ENCODE measurements at regions not wholly inside any gene's neighbourhood (a gene's known extent, or its start where the extent isn't known, plus 50 kb on each side); places are given as distances from the start of the nearest gene placed in this dataset.
A peak's percentile ranks its signal among the peaks of the same experiment; 100 is the strongest.

DNA sequence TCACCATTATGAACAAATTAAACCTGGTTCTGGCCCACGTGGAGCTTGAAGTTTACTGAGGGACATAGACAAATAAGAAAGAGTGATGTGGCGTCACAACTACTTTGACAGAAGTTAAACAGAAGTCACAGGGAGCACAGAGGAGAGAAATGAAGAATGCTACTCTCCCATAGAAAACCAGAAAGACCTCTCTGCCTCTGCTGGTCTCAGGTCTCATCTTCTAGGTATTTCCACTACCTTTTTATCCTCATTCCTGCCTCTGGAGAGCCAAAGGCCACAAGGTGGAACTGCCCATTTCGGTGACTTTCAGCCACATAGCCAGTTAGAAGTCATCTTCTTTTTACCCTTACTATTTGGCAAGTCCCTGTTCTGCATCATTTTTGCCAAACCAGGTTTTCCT is 170.5 kb downstream of the CAND1 start:
- TF ChIP-seq EP300 (conservative IDR thresholded peaks at IDR 0.05; ENCODE audit: poor library complexity, severe bottlenecking) = no peak
- TF ChIP-seq, protein P1, sequence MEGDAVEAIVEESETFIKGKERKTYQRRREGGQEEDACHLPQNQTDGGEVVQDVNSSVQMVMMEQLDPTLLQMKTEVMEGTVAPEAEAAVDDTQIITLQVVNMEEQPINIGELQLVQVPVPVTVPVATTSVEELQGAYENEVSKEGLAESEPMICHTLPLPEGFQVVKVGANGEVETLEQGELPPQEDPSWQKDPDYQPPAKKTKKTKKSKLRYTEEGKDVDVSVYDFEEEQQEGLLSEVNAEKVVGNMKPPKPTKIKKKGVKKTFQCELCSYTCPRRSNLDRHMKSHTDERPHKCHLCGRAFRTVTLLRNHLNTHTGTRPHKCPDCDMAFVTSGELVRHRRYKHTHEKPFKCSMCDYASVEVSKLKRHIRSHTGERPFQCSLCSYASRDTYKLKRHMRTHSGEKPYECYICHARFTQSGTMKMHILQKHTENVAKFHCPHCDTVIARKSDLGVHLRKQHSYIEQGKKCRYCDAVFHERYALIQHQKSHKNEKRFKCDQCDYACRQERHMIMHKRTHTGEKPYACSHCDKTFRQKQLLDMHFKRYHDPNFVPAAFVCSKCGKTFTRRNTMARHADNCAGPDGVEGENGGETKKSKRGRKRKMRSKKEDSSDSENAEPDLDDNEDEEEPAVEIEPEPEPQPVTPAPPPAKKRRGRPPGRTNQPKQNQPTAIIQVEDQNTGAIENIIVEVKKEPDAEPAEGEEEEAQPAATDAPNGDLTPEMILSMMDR (IDR thresholded peaks at IDR 0.05; ENCODE audit: poor library complexity, severe bottlenecking) = no peak
- TF ChIP-seq POLR2AphosphoS5 (IDR thresholded peaks at IDR 0.05) = no peak
- TF ChIP-seq MXI1 (conservative IDR thresholded peaks at IDR 0.05; ENCODE audit: poor library complexity, severe bottlenecking) = no peak
- no peak for TF ChIP-seq TAF1 (IDR thresholded peaks at IDR 0.05; ENCODE audit: low read depth)
- TF ChIP-seq SMC3 (conservative IDR thresholded peaks at IDR 0.05; ENCODE audit: poor library complexity) = no peak
- TF ChIP-seq, protein P2, sequence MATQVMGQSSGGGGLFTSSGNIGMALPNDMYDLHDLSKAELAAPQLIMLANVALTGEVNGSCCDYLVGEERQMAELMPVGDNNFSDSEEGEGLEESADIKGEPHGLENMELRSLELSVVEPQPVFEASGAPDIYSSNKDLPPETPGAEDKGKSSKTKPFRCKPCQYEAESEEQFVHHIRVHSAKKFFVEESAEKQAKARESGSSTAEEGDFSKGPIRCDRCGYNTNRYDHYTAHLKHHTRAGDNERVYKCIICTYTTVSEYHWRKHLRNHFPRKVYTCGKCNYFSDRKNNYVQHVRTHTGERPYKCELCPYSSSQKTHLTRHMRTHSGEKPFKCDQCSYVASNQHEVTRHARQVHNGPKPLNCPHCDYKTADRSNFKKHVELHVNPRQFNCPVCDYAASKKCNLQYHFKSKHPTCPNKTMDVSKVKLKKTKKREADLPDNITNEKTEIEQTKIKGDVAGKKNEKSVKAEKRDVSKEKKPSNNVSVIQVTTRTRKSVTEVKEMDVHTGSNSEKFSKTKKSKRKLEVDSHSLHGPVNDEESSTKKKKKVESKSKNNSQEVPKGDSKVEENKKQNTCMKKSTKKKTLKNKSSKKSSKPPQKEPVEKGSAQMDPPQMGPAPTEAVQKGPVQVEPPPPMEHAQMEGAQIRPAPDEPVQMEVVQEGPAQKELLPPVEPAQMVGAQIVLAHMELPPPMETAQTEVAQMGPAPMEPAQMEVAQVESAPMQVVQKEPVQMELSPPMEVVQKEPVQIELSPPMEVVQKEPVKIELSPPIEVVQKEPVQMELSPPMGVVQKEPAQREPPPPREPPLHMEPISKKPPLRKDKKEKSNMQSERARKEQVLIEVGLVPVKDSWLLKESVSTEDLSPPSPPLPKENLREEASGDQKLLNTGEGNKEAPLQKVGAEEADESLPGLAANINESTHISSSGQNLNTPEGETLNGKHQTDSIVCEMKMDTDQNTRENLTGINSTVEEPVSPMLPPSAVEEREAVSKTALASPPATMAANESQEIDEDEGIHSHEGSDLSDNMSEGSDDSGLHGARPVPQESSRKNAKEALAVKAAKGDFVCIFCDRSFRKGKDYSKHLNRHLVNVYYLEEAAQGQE (IDR thresholded peaks at IDR 0.05; ENCODE audit: borderline replicate concordance) = no peak
- no peak for TF ChIP-seq RAD21 (conservative IDR thresholded peaks at IDR 0.05)
- no peak for TF ChIP-seq EZH2 (IDR thresholded peaks at IDR 0.05; ENCODE audit: borderline replicate concordance, insufficient read depth, low read length, poor library complexity, severe bottlenecking)
- no peaks in the 10 kb centered on the region for H3K79me2 ChIP-seq (replicated peaks; ENCODE audit: insufficient read depth, low read length)

DNA sequence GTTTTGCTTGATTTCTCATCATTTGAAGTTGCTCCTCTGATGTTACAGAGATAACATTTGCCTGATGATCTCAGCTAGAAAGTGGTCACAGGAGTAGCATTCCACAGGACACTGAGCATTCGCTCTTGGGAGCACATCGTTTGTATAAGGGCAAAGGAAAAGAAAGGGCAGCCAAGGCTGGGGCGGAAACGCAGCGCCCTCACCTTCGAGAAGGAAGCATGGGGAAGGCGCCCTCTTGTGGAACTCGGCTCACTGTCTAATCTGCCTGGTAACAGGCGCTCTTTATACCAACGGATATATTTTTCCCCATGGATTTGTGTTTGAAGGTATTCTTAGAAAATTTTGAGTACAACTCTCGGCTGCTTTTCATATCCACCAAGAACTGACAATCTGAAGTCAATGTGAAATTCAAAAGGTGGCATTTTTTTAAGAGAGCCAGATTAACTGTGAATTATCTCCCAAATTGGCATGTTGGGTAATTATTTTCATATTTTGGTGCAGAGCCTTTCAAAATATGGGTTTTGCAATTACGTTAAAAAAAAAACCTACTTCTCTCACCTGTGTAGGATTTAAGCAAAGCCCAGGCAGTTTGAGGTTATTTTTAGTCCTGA is 172.7 kb downstream of the CAND1 start:
- TF ChIP-seq RAD21 (conservative IDR thresholded peaks at IDR 0.05) (peak; percentile 73), EZH2 (IDR thresholded peaks at IDR 0.05; ENCODE audit: borderline replicate concordance, insufficient read depth, low read length, poor library complexity, severe bottlenecking) (no peak), SMC3 (conservative IDR thresholded peaks at IDR 0.05; ENCODE audit: poor library complexity) (peak; percentile 77)
- TF ChIP-seq, protein P1 (IDR thresholded peaks at IDR 0.05; ENCODE audit: poor library complexity, severe bottlenecking) = peak; percentile 73
- TF ChIP-seq, protein P2 (IDR thresholded peaks at IDR 0.05; ENCODE audit: borderline replicate concordance) = no peak
- Histone ChIP-seq H3F3A (ENCODE audit: insufficient read depth, low read length, poor library complexity, severe bottlenecking) (no peaks in the 10 kb centered on the region), H3K27me3 (ENCODE audit: insufficient read depth, low read depth, low read length) (no peaks in the 10 kb centered on the region), H3K9me2 (ENCODE audit: insufficient read depth, low read length) (no peaks in the 10 kb centered on the region), H2AFZ (ENCODE audit: low read depth, low read length) (no peak overlapping the region), H3K9me3 (ENCODE audit: low read length) (no peaks in the 10 kb centered on the region), H4K20me1 (ENCODE audit: insufficient read depth) (no peaks in the 10 kb centered on the region), H3K4me2 (ENCODE audit: low read length) (no peak overlapping the region), H3K79me2 (replicated peaks; ENCODE audit: insufficient read depth, low read length) (no peaks in the 10 kb centered on the region), H3K36me3 (ENCODE audit: insufficient read depth, low read length) (no peaks in the 10 kb centered on the region), H3K27ac (ENCODE audit: low read length) (no peak overlapping the region), H3K9ac (ENCODE audit: low read length) (no peak overlapping the region), H3K4me3 (ENCODE audit: low read length) (no peak overlapping the region)

More for the DNA sequence above, 170.5 kb downstream of the CAND1 start:
- no peaks in the 10 kb centered on the region for H3K27me3 ChIP-seq (ENCODE audit: insufficient read depth, low read depth, low read length)
- H3F3A ChIP-seq (ENCODE audit: insufficient read depth, low read length, poor library complexity, severe bottlenecking) = no peaks in the 10 kb centered on the region
- no peak overlapping the region for H2AFZ ChIP-seq (ENCODE audit: low read depth, low read length)
- no peak overlapping the region for H3K4me2 ChIP-seq (ENCODE audit: low read length)
- no peak overlapping the region for H3K27ac ChIP-seq (ENCODE audit: low read length)
- no peaks in the 10 kb centered on the region for H3K9me3 ChIP-seq (ENCODE audit: low read length)
- no peak overlapping the region for H3K9ac ChIP-seq (ENCODE audit: low read length)
- no peak overlapping the region for H3K4me3 ChIP-seq (ENCODE audit: low read length)
- no peaks in the 10 kb centered on the region for H4K20me1 ChIP-seq (ENCODE audit: insufficient read depth)
- H3K9me2 ChIP-seq (ENCODE audit: insufficient read depth, low read length) = no peaks in the 10 kb centered on the region
- no peaks in the 10 kb centered on the region for H3K36me3 ChIP-seq (ENCODE audit: insufficient read depth, low read length)

Data from neural cell (in vitro differentiated cells).